GM12873 (cell line): ENCODE measurements at regions not wholly inside any gene's neighbourhood (a gene's known extent, or its start where the extent isn't known, plus 50 kb on each side); places are given as distances from the start of the nearest gene placed in this dataset.

ENCODE experiments used
- CTCF ChIP-seq: IDR thresholded peaks from 2 replicates; pipeline ENCODE4 v1.5.1; 2012; ENCODE audit warnings: low read depth, mild to moderate bottlenecking, moderate library complexity, low read length, control low read depth; ENCODE audit not compliant: insufficient read depth; ENCODE audit errors: missing control alignments

GRCh38 chr5:149441986-149442385, 62.9 kb upstream of the IL17B start:
- no peak for TF ChIP-seq CTCF

- TF ChIP-seq CTCF = no peak
These were observed 62.2 kb upstream of the IL17B start for GRCh38 chr5:149441194-149441753.

- peak; percentile 41 for TF ChIP-seq CTCF
These were observed 60.9 kb upstream of the IL17B start for GRCh38 chr5:149439899-149440542.

GRCh38 chr5:149438711-149439132, 59.6 kb upstream of the IL17B start:
- no peak for TF ChIP-seq CTCF

GRCh38 chr5:149438281-149438680, 59.2 kb upstream of the IL17B start:
- no peak for TF ChIP-seq CTCF

GRCh38 chr5:149437391-149438040, 58.4 kb upstream of the IL17B start:
- no peak for TF ChIP-seq CTCF

- TF ChIP-seq CTCF = no peak
These were observed 56.6 kb upstream of the IL17B start for GRCh38 chr5:149435660-149436059.
